H1 (cell line): ENCODE measurements at regions not wholly inside any gene's neighbourhood (a gene's known extent, or its start where the extent isn't known, plus 50 kb on each side); places are given as distances from the start of the nearest gene placed in this dataset.
A peak's percentile ranks its signal among the peaks of the same experiment; 100 is the strongest.

Experiments used
- CTCF ChIA-PET: fragments of 300-600 bp; sonication (Branson Sonifier 250); formaldehyde crosslinking; loops from one replicate; lab custom pipeline; 2021; ENCODE audit not compliant: partially characterized antibody; lab: Charles Lee
- POLR2A ChIA-PET: fragments of 300-600 bp; sonication (Branson Sonifier 250); formaldehyde crosslinking; loops from one replicate; lab custom pipeline; 2021; ENCODE audit warnings: inconsistent platforms; ENCODE audit not compliant: partially characterized antibody; lab: Charles Lee
- DNase-seq, 2 experiments: peaks; one replicate each; pipeline versions ENCODE4 v3.0.0 to v3.0.0-alpha.2; 2010 to 2022; ENCODE audit warnings: low spot score in 2 of 2, low read depth in 1 of 2, mixed read lengths in 1 of 2
- FAIRE-seq: peaks from 2 replicates; lab custom pipeline; 2011; peaks lifted over from hg19 to GRCh38; lab: Jason Lieb, UNC
- H2AFZ ChIP-seq: 2 replicates; pipeline ENCODE4 v1.8.1; 2012; ENCODE audit warnings: low read length, inconsistent platforms
- H2AK5ac ChIP-seq: 2 replicates; pipeline ENCODE4 v1.6.1; 2013; ENCODE audit warnings: low read depth, low read length
- H2BK120ac ChIP-seq: replicated peaks from 2 replicates; pipeline ENCODE3; 2013; ENCODE audit warnings: low read depth, low read length, inconsistent platforms
- H2BK12ac ChIP-seq: 2 replicates; pipeline ENCODE4 v1.6.1; 2013; ENCODE audit warnings: low read depth, low read length
- H2BK15ac ChIP-seq: 2 replicates; pipeline ENCODE4 v1.6.1; 2013; ENCODE audit warnings: low read length
- H2BK20ac ChIP-seq: 2 replicates; pipeline ENCODE4 v1.6.1; 2013; ENCODE audit warnings: low read length
- H2BK5ac ChIP-seq: 2 replicates; pipeline ENCODE4 v1.6.1; 2013; ENCODE audit warnings: low read depth, low read length
- H3K14ac ChIP-seq: 2 replicates; pipeline ENCODE4 v1.6.1; 2013; ENCODE audit warnings: inconsistent platforms; ENCODE audit not compliant: insufficient read length
- H3K18ac ChIP-seq: 2 replicates; pipeline ENCODE4 v1.6.1; 2013; ENCODE audit warnings: low read length; ENCODE audit errors: extremely low read depth
- H3K23ac ChIP-seq: 2 replicates; pipeline ENCODE4 v1.6.1; 2013; ENCODE audit warnings: inconsistent platforms; ENCODE audit not compliant: insufficient read length
- H3K23me2 ChIP-seq: 2 replicates; pipeline ENCODE4 v1.6.1; 2013; ENCODE audit warnings: low read depth, low read length
- H3K27ac ChIP-seq: 2 replicates; pipeline ENCODE4 v1.6.1; 2011; ENCODE audit warnings: low read depth, low read length, inconsistent platforms
- H3K27me3 ChIP-seq, 4 experiments: replicated peaks in 1 of 4; 1 replicate in 1 of 4; 2 replicates in 3 of 4; pipeline versions ENCODE4 v1.6.1 to v1.8.1; 2011 to 2013; ENCODE audit warnings: low read length in 3 of 4, mild to moderate bottlenecking in 3 of 4, inconsistent platforms in 2 of 4, mixed read lengths in 2 of 4, moderate library complexity in 1 of 4; ENCODE audit not compliant: control insufficient read depth in 3 of 4, insufficient read depth in 3 of 4; ENCODE audit errors: extremely low read depth in 1 of 4
- H3K36me3 ChIP-seq, 4 experiments: 2 replicates each; pipeline versions ENCODE4 v1.6.1 to v1.8.1; 2011 to 2013; ENCODE audit warnings: mild to moderate bottlenecking in 4 of 4, low read length in 3 of 4, moderate library complexity in 2 of 4, control low read depth in 1 of 4, inconsistent platforms in 1 of 4; ENCODE audit not compliant: insufficient read depth in 4 of 4, control insufficient read depth in 2 of 4
- H3K4ac ChIP-seq: replicated peaks from 2 replicates; pipeline ENCODE3; 2013; ENCODE audit warnings: low read length, low read depth, mixed read lengths, inconsistent platforms; ENCODE audit not compliant: insufficient read length
- H3K4me1 ChIP-seq, 4 experiments: replicated peaks in 1 of 4; 1 replicate in 1 of 4; 2 replicates in 3 of 4; pipeline versions ENCODE4 v1.6.1 to v1.8.1; 2011 to 2013; ENCODE audit warnings: low read length in 3 of 4, inconsistent platforms in 2 of 4, mixed read lengths in 1 of 4; ENCODE audit not compliant: insufficient read depth in 4 of 4, control insufficient read depth in 3 of 4
- H3K4me2 ChIP-seq, 2 experiments: 2 replicates each; pipeline versions ENCODE4 v1.6.1 to v1.8.1; 2011 to 2013; ENCODE audit warnings: low read depth in 2 of 2, low read length in 2 of 2, control low read depth in 1 of 2, inconsistent platforms in 1 of 2, mild to moderate bottlenecking in 1 of 2; ENCODE audit not compliant: insufficient read depth in 1 of 2
- H3K4me3 ChIP-seq, 4 experiments: fragments of 200-600, 300-600 bp in 1 of 4; sonication (generic), shearing (Covaris generic), sonication (Bioruptor Twin) in 1 of 4; 2 replicates each; pipeline versions ENCODE4 v1.5.1 to v1.8.1; 2011 to 2016; ENCODE audit warnings: low read length in 4 of 4, low read depth in 3 of 4, control low read depth in 2 of 4, inconsistent platforms in 2 of 4, mild to moderate bottlenecking in 2 of 4, mixed read lengths in 1 of 4, moderate library complexity in 1 of 4; ENCODE audit not compliant: insufficient read depth in 2 of 4; ENCODE audit errors: extremely low read depth in 1 of 4
- H3K56ac ChIP-seq: replicated peaks from 2 replicates; pipeline ENCODE3; 2013; ENCODE audit warnings: low read depth, mild to moderate bottlenecking, mixed read lengths, low read length, inconsistent platforms; ENCODE audit not compliant: insufficient read length
- H3K79me1 ChIP-seq: 2 replicates; pipeline ENCODE4 v1.6.1; 2013; ENCODE audit warnings: low read depth, low read length, control low read depth
- H3K79me2 ChIP-seq, 2 experiments: 2 replicates each; pipeline versions ENCODE4 v1.6.1 to v1.8.1; 2012 to 2013; ENCODE audit warnings: low read length in 2 of 2, mild to moderate bottlenecking in 2 of 2, inconsistent platforms in 1 of 2; ENCODE audit not compliant: insufficient read depth in 2 of 2, control insufficient read depth in 1 of 2
- H3K9ac ChIP-seq, 4 experiments: replicated peaks in 1 of 4; 1 replicate in 1 of 4; 2 replicates in 3 of 4; pipeline versions ENCODE4 v1.6.1 to v1.8.1; 2011 to 2013; ENCODE audit warnings: low read depth in 3 of 4, low read length in 3 of 4, control low read depth in 2 of 4, mild to moderate bottlenecking in 2 of 4, moderate library complexity in 2 of 4, inconsistent platforms in 1 of 4; ENCODE audit errors: extremely low read depth in 1 of 4
- H3K9me3 ChIP-seq, 2 experiments: 2 replicates each; pipeline versions ENCODE4 v1.6.1 to v1.8.1; 2012 to 2013; ENCODE audit warnings: mild to moderate bottlenecking in 2 of 2, moderate library complexity in 2 of 2, control low read depth in 1 of 2, inconsistent platforms in 1 of 2, low read depth in 1 of 2, low read length in 1 of 2, mixed read lengths in 1 of 2; ENCODE audit not compliant: insufficient read depth in 2 of 2
- H4K20me1 ChIP-seq, 2 experiments: replicated peaks in 1 of 2; 2 replicates each; pipeline versions ENCODE3 to v1.8.1; 2011 to 2013; ENCODE audit warnings: inconsistent platforms in 2 of 2, low read length in 2 of 2, mild to moderate bottlenecking in 1 of 2; ENCODE audit not compliant: insufficient read depth in 2 of 2, control insufficient read depth in 1 of 2
- H4K5ac ChIP-seq: 2 replicates; pipeline ENCODE4 v1.6.1; 2013; ENCODE audit warnings: low read length, low read depth, mixed read lengths, inconsistent platforms; ENCODE audit not compliant: insufficient read length
- H4K8ac ChIP-seq: 2 replicates; pipeline ENCODE4 v1.8.0; 2013; ENCODE audit warnings: mild to moderate bottlenecking, moderate library complexity, low read length, inconsistent platforms; ENCODE audit not compliant: insufficient read depth; ENCODE audit errors: extremely low read depth
- H4K91ac ChIP-seq: replicated peaks from 2 replicates; pipeline ENCODE3; 2013; ENCODE audit warnings: low read length, mixed read lengths, inconsistent platforms; ENCODE audit not compliant: insufficient read length
- BRCA1 ChIP-seq: IDR thresholded peaks from 2 replicates; pipeline ENCODE4 v1.6.1; 2012; ENCODE audit warnings: low read depth, low read length, improper control_type of control experiment
- POLR2A ChIP-seq, 2 experiments: IDR thresholded peaks; 1 replicate in 1 of 2; 2 replicates in 1 of 2; pipeline ENCODE4 v1.6.1; 2011; ENCODE audit warnings: low read depth in 2 of 2, low read length in 2 of 2, mild to moderate bottlenecking in 2 of 2; ENCODE audit errors: control extremely low read depth in 1 of 2
- SRF ChIP-seq: IDR thresholded peaks from 2 replicates; pipeline ENCODE4 v1.6.1; 2011; ENCODE audit warnings: mild to moderate bottlenecking, low read depth, low read length, moderate library complexity
- WGBS, 2 experiments: shearing (Covaris generic) in 1 of 2; methylation state at CpG; one replicate each; pipeline versions ENCODE4 v1.1.6 to v1.1.7; 2013 to 2015; ENCODE audit warnings: low lambda C conversion rate in 2 of 2, mixed read lengths in 2 of 2, inconsistent platforms in 1 of 2, low coverage in 1 of 2, missing lambda C conversion rate in 1 of 2; ENCODE audit not compliant: insufficient replicate concordance in 2 of 2, insufficient coverage in 1 of 2, insufficient read length in 1 of 2; ENCODE audit errors: extremely low coverage in 1 of 2, missing lambda C conversion rate in 1 of 2; 5-methylcytosine and 5-hydroxymethylcytosine counted together

DNA sequence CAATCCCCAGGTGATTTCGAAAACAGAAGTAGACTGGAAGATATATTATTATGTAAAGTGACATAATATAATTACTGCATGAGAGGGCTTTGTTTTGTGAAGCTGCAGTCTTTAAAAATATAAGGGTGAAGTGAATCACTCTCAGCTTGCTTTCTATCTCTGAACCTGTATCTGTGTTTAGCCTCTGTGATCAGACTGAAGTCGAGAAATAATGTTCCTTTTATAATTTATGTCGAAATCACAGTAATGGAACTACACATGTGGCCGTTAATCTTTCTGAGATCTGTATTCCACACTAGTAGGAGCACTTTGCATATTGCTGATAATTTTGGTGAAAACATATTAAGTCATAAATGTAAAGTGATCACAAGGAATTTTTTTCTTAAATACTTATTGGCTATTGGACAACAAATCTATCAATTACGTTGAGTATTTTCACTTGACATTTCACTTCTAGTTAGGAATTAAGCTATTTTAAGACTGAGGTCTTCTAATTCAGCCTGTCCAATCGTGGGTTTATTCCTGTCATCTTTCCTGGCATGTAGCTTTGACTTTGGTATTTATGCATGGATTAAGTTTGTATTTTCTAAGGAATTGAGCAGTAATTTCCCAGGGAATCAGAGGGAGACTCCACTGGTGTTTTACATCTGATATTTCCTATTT lies 268.2 kb upstream of the POT1 start:
- DNase-seq: no peak
- no peaks in the 10 kb centered on the region for H3K79me1 ChIP-seq
- H3K36me3 ChIP-seq: no peaks in the 10 kb centered on the region
- CTCF ChIA-PET: interaction anchor here (0.7 kb wide), 1 partner anchor 34 kb away, joined by 3 read pairs; no protein-coding TSS in a partner anchor
- H3K9me3 ChIP-seq: no peaks in the 10 kb centered on the region
- no peak overlapping the region for H2BK15ac ChIP-seq
- no peak overlapping the region for H3K56ac ChIP-seq
- H3K4me2 ChIP-seq: no peak overlapping the region
- H2AFZ ChIP-seq: no peak overlapping the region
- H2BK20ac ChIP-seq: no peak overlapping the region
- no peak overlapping the region for H3K14ac ChIP-seq
- TF ChIP-seq POLR2A (IDR thresholded peaks at IDR 0.05; ENCODE audit: control extremely low read depth in 1 of 2, low read depth in 2 of 2, low read length in 2 of 2) (no peak), SRF (no peak), BRCA1 (no peak)
- TF ChIP-seq, all 59 proteins: peak for 0
- no peak overlapping the region for H3K27ac ChIP-seq
- 0 out of 8 replicates have a peak overlapping the region, but pooled peaks of 1 of the 4 experiments have one; percentile 2 for H3K4me3 ChIP-seq
- no peaks in the 10 kb centered on the region for H3K79me2 ChIP-seq
- H4K91ac ChIP-seq: no peak overlapping the region
- no peak for FAIRE-seq
- H4K20me1 ChIP-seq: no peaks in the 10 kb centered on the region
- no peak overlapping the region for H3K9ac ChIP-seq
- WGBS, 2 experiments: 86% methylated on average over 6 of the region's 6 CpGs; no CpG with 5 or more reads in 1 of the 2 experiments
- peaks cover 0 to 3% (median under 1%) of the 10 kb centered on the region in 4 experiments; a peak in 2 of 7 replicates for H3K4me1 ChIP-seq
- no peaks in the 10 kb centered on the region for H3K23me2 ChIP-seq
- no peak overlapping the region for H2BK120ac ChIP-seq
- no peak overlapping the region for H3K4ac ChIP-seq
- H3K23ac ChIP-seq: no peak overlapping the region
- no peak overlapping the region for H2AK5ac ChIP-seq
- no peak overlapping the region for H2BK5ac ChIP-seq
- H4K8ac ChIP-seq: no peak overlapping the region
- POLR2A ChIA-PET: no interaction called here
- H3K27me3 ChIP-seq: no peaks in the 10 kb centered on the region
- no peak overlapping the region for H2BK12ac ChIP-seq
- no peak overlapping the region for H4K5ac ChIP-seq
- H3K18ac ChIP-seq: no peak overlapping the region
